ENCODE measurements at regions not wholly inside any gene's neighbourhood (a gene's known extent, or its start where the extent isn't known, plus 50 kb on each side); places are given as distances from the start of the nearest gene placed in this dataset.

DNA sequence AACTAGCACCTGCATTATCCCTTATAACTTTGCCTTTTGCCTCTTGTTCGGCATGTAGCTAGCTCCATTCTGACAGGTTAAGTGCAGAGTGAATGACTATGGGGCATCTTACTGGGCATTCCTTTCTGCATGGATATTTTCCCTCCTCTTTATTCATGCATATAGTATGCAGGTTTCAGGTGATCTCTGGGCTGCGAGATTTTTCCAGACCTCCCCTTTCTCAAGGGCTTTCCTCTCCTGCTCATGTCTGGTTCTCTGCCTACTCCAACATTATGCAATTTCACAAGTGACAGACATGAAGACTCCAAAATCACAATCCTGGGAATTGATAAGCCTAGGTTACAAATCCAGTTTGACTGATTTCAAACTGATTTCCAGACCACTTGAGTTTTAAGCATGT lies 503.8 kb downstream of the NXPH1 start:
- DNase-seq: no peak

DNA sequence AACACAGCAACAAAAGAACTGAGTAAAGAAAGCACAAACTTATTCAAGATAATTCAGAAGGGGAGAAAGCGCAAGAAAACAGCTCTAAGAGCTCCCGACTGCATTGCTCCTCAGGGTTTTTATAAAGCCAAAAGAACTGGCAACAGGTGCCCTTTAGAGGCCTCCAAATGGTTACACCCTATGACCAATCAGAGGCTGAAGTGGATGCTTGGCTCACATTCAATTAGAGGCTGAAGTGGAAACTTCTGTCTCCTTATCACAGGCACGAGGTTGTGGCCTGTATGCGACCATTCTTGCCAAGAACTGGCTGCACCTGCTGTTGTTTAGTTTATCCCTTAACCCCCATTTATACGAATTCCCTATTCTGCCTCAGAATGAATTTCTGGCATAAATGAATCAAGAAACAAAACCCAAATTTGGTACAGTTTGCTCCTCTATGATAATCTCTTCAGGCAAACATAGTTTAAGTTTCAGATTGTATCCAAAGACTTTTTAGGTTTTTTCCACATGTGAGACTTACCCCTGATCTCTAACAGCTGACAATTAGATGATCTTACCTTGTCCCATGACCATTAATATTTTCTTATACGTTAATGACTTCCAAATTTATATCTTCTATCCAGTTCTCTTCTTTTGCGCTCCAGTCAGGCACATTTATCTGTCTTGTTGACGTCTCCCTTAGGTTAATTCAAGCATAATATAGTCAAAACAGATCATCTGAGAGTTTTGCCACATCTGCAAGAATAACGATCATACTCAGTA lies 504.8 kb downstream of the NXPH1 start:
- DNase-seq: no peak

DNA sequence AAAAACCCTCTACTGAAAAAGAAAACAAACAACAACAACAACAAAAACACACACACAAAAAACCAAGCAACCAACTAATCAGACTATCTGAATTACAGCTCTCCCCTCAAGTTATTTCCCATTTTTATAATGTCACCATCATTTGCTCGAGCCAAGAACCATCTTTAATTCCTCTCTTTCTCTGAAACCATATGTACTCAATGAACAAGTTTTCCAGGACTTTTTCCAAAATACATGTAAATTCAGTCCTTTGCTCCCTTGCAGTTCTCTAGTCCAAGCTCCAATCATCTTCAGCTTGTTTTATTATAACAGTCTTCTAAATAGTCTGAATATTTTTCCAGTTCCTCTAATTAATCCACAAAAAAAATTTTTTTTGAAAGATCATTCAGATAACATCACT lies 506.0 kb downstream of the NXPH1 start:
- DNase-seq: no peak

DNA sequence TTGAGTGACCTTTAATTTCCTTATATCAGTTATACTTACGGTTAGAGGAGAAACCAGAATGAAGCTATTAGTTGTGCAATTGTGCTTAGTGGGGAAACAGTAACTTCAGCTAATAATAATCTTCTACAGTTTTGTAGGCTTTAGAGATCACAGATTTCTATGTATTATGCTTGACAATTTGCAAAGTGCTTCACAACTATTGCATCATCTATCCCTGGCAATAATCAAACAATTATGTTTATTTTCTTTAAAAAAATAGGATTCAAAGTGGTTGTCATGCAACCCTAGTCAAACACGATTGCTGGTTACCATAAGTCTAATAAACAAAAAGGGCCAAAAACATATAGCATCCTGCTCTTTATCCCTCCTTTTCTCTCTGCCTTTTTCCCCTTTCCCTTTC lies 530.3 kb downstream of the NXPH1 start:
- no peak for DNase-seq

DNA sequence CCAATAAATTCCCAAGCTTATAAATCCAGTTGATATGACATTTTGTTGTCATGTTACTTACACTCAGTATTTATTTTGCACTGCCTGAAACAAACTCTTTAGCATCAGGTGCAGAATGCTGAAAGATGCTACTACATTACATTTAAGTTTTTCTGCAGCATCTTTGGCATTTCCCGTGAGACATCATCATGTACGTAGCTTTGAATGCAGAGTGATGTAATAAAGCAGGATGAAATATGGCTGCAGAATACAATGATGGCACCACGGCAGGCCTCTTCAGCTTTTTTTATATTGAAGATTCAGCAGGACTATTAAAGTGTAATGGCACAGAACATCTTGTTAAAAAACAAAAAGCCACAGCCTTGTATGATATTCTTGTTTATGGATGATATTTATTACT lies 531.8 kb downstream of the NXPH1 start:
- DNase-seq: no peak

DNA sequence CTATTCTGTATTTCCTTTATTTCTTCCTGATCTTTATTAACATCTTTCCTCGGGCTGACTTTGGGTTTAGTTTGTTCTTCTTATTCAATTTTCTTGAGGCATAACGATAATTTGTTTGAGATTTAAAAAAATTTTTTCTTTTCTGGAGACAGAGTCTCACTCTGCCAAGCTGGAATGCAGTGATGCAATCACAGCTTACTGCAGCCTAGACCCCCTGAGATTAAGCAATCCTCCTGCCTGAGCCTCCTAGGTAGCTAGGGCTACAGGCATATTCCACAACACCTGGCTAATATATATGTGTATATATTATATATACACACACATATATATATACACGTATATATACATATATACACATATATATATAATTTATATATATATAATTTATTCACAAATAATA lies 540.2 kb downstream of the NXPH1 start:
- DNase-seq: no peak

DNA sequence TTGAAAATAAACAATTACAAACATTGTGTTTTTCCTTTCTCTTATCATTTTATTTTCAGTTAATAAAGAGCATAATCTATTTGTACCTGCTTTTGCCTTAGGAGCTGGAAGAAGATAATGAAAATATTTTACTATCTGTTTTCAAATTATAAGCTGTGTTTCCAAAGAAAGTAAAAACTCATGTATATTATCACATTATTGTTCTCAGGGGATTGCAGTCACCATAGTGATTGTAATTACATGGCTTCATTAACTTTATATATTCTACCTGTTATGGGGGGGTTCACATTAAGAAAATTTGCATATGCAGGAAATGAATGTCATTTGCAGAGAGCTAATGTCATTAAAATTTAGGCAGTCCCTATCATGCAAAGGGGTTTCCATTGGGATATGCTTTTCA lies 542.3 kb downstream of the NXPH1 start:
- no peak for DNase-seq

DNA sequence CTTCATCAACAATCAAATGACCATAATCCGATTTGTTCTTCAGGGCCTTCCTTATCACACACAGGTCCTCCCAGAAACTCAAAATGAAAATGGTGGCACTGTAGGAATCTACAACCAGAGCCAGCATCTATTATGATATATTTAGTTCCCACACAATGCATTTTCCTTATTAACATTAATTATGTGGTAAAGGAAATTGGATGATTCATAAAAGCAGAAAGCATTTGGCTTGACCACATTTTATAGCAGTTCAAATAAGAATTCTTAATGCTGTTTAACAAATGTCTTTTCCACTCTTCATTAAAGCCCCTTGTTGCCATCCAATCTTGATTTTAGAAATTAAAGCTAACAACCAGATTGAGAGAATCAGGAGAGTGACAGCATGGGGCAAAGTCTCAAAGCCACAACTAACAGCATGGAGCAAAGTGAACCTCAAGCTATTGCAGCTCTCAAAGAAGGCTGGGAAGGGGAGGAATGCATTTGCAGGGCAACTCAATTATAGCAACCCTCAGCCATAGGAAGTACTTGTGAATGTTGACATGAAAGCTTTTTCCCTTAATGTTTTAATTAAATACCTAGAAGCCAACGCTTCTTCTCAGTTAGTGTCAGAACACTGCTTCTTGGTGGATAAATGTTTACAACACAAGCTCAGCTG lies 549.1 kb downstream of the NXPH1 start:
- no peak for DNase-seq

DNA sequence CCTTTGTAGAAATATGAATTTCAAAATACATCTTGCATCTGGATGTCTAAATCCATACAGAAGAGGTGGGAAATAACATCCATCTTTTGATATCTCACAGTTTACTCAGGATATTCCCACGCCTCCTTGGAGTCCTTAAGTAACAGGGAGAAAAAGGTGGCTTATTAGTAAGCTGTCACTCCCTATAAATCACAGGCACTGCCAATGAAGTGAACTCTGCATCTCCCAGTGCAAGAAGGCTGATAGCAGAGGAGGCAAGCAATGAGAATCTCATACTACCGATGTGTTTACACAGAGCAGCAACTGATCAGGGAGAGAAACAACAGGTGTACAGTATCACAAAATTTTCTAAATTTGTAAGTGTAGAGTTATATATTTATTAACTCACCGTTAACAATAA lies 551.8 kb downstream of the NXPH1 start:
- DNase-seq: no peak

DNA sequence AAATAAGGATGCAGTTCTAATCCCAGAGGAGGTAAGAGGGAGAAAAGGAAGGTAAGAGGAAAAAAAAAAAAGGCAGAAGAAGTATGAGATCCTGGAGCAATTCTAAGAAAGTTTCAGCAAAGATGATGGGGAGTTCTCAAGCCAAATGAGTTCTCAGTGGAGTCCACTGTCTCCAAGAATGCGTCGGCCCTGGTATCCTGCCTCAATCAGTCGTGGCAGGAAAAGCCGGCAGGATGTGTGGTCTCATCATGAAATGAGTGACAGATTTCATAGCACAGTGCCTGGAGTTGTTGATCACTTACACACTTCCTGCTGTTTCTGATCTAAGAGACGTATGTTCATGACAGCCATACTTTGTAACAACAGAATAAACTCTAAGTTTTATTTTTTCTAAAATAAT lies 554.9 kb downstream of the NXPH1 start:
- DNase-seq: no peak

DNA sequence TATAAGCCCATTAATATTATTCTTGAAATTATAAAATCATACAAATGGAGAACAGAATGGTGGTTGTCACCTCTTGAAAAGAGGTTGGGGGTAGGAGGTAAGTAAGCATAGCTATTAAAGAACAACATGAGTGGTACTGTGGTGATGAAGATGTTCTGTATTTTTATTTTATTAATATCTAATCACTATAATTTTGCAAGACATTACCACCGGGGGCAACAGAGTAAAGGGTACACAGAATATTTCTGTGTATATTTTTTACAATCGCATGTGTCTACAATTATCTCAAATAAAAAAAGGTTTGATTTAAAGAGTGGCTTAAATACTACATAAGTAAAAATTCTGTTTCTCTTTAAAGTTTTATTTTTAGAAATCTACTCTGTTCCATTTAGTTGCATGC lies 557.8 kb downstream of the NXPH1 start:
- no peak for DNase-seq

DNA sequence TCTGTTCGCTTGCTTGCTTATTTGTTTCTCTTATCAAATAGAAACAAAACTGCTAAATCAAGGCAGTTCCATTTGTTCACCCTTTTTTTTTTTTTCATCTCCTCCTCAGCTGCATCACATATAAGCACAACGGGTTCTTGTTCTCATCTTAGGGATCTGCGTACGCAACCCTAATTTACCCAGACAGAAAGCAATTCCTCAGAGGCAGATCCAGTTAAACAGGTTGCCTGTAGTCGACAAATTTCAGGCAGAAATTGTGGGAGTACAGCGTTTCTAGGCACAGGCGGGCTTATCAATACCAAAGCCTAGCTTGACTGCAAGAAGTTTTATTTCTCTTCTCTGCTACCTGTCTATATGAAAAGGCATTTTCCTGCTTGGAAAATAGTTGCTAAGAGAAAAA lies 565.4 kb downstream of the NXPH1 start:
- DNase-seq: peak in 2 of 14 donors; percentile 1 to 6

DNA sequence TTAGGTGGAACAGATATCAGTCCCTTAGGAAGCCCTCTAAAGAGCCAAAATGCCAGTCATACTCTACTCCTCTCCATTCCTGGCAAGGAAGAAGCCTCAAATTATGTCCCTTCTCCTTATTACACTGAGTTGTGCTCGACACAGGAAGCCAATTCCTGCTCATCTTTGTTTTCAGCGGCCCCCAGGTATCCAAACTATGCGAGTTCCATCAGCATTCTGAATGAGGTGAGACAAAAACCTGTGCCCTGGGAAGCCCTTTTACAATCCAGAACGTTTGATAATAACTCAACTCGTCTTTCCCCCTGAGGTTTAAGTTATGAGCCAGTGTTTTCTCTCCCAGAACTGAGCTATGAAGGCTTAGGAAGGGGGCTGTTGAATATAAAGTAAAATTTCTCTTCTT lies 580.5 kb downstream of the NXPH1 start:
- no peak for DNase-seq

DNA sequence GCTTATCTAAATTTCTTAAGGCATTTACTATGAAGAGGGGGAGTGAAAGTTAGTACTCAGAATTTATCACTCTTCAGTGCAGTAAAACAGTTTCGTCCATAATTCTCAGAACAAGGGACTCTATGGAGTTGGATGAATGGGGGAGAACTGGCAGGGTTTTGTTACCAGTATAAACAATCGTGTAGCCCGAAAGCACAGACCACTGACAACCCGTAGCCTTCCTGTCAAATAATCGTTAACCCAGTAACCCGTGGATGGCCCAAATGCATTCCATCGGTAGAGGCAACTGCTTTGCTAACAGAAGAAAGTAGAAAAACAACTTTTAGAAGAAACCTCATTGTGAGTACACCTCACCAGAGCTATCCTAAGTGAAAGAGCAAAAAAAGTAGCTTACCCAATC lies 583.9 kb downstream of the NXPH1 start:
- DNase-seq: no peak

DNA sequence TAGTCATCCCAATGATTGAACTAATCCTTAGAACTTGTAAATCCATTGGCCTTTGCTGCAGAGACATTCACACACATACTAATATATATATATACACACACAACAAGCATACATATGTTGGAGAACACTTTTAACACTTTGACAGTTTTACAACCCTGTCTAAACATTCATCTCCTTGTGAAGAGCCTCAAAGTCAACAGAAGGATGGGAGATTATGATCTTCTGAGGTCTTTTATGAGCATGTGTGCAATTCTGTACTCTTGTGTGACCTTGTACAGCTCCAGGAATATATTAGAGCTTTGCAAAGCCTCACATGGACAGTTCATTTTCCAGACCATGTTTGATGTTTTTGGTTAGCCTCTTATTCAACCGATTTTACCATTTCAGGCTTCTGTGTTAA lies 589.0 kb downstream of the NXPH1 start:
- DNase-seq: no peak

DNA sequence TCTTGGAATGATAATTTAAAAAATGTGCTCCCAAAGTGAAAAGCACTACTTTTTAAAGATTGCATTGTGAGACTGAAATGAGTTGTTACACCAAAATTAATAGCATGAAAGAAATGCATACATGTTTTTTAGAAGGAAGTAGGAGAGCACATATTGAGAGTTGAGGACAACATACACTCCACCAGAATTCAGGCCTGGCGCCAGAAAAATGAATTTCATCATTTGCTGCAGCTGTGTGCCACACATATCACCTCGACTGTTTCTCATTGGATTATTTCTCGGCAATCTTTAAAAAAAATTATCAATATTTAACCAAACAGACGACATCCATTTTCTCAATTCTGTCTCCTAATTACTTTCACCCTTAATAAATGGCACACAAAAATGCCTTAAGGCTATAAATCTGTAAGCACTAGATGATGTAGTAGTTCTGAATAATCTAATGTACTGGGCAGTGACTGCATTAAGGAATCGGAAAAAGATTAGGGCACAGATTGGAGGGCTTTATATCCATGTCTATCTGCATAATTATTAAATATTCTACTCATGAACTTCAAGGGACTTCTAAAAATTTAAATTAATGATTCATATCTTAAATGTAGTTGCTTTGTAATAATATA lies 590.4 kb downstream of the NXPH1 start:
- no peak for DNase-seq

DNA sequence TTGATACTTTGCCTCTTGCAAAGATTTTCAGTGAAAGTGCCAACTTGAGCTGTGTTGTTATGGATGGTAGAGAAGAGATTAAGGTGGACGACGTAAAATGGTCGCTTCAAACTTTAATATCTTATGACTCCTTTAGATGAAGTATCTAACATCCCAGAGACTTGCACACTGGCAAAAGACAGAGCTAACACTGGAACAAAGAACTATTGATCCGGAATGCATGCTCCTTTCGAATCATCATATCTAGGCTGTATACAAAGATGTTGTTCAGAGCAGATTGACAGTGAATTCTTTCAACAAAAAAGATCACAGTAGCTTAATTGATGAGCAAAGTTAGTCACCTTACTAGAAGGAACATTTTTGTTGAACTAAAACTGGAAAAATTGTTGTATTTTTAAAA lies 592.7 kb downstream of the NXPH1 start:
- DNase-seq: no peak

DNA sequence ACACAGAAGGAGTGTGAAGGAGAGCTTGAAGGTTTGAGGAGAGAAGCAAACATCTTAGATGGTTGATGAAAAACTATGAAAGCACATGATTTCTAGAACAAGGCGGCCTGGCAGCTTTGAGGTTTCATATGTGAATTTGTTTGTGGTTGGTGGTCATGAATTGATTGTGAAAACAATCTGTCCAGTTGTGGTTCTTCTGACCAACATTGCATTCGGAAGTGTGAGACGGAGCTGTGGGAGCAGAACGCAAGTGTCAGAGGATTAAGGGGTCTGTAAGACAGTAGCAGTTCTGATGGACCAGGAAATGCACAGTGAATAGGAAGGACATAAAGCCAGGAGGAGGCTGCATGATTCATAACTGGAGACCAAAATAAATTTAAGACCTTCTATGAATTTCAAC lies 594.6 kb downstream of the NXPH1 start:
- no peak for DNase-seq

DNA sequence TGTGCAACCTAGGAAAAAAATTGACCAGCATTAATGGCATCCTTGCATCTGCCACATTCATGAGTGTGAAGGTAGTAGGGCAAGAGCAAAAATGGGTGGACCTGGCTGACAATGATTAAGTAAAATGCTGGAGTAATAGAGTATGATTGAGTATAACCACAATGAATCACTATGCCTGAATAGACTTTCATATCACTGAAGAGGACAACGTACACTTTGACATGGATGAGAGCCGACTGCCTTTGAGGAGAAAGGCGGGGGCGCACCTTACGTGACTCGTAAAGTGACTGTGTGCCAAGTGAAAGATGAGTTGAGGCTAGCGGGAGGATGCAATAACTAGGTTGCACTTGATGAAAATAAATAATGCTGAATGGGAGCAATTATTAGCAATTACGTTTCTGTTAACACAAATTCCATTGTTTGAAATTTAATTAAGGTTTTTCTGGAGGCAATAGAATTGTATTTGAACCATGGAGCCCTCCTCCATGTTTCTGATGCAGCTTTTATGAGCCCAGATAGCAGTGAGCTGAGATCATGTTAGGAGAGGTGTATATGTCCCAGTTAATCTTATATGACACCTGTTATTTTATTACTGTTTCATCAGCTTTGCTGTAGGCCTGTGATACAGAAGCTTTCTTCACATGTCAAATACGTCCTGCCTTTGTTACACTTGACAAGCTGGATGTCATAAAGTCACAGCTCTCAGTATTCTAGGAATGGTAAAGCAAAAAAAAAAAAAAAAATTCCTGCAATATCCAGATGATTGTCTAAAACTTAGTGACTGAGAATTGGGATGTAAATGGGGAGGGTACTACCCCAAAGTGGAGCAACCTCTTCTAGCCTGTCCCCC lies 596.5 kb downstream of the NXPH1 start:
- DNase-seq: no peak

DNA sequence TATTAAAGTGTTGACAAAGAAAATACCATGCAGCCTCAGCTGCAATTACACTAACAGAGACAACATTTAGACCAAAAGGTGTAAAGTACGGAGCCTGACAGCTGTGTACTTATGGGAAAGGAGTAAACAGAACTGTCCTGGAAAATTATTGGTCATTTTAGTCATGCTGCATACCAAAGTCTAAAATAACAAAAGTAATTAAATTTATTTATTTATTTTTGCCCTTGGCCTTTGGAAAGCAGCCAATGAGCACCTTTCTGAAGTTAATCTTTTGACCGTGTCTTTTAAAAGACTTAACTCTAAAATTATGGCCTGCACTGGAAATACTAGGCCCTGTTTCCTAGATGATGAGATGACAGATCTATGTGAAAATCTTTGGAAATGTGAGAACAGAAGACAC lies 597.6 kb downstream of the NXPH1 start:
- DNase-seq: no peak

DNA sequence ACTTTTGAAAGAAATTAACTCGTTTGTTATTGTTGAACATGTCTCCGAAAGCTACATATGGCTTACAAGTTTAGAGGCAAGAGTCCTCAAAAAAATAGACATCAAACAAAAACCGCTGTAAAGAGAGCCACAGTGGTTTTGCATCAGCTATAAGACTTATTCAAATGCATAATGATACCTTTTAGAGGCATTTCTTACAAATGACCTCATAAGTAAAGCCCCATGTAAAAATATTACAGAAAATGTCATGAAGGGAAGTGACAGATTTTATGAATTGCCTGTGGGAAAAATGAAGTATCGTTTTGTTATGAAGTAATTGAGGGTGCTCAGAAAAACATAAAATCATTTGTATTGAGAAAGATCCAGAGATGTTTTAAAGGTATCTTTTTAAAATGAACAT lies 598.0 kb downstream of the NXPH1 start:
- no peak for DNase-seq

DNA sequence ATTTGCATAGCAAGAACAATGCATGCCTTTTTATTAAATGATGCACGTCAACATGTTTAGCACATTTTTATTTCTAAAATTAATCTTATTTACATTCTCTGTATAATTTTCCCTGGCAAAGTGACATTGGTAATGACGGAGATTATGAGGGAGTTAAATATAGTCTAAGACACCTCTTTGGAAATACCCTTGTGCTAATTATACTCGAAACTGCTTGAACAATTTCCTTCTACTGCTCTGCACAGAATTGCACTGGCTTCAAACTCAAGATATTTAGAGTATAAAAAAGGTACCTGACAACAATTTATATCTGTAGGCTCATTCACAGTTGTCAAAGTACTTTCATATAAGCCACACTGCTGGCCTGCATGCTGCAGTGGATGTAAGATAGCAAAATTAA lies 602.7 kb downstream of the NXPH1 start:
- no peak for DNase-seq

DNA sequence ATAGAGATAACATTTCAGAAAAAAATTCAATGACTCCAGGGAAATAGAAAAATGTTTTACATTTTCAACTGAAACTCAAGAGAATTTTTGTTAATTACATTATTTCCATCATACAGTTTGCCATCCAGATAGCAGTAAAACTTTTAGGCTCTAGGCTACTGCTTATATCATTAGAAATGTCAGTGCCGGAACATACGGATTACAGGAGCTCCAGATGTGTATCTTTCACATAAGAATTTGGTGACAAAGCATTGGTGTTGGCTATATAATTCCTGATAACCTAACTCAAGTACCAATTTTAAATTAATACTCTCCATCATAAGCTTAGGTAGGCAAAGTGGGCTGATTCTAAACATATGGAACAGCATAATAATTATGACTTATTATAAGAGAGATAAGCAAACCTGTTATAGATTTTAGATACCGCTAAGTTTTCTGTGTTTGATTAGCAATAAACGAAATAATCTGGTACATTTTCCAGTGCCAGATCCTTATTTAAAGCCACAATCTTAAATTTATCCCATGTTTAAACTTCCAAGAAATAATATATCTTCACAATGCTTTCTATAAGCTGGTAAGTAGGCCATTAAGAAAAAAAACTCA lies 637.9 kb downstream of the NXPH1 start:
- DNase-seq: no peak

Data from C1 segment of cervical spinal cord (tissue), 14 donors.